GM21360 (cell line): ENCODE measurements at regions not wholly inside any gene's neighbourhood (a gene's known extent, or its start where the extent isn't known, plus 50 kb on each side); places are given as distances from the start of the nearest gene placed in this dataset.
A peak's percentile ranks its signal among the peaks of the same experiment; 100 is the strongest.
"Not testable (repeated sequence)": the region's sequence is repeated elsewhere in the genome, so short reads cannot be mapped to it uniquely, and the experiment has no call there.

Source experiments
- ATAC-seq: cut with Tn5 transposase; IDR thresholded peaks from one replicate; pipeline ENCODE4 v1.9.1; 2021; ENCODE audit warnings: mild to moderate bottlenecking, moderate library complexity; ENCODE audit not compliant: unreplicated experiment

DNA sequence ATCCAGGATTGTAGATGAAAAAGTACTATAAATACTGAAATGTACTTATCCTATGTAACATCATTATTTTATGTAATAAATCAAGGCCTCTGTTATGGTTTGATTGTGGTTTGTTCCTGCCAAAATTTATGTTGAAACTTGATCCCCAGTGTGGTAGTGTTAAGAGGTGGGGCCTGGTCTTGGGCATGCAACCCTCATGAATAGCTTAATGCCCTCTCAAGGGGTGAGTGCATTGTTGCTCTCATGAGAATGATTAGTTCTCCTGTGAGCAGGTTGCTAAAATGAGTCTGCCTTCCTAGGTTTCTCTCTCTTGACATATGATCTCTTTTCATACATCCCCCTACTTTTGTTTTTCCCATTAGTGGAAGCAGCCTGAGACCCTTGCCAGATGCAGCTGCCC is 915.4 kb downstream of the TSN start:
- no peak for ATAC-seq

DNA sequence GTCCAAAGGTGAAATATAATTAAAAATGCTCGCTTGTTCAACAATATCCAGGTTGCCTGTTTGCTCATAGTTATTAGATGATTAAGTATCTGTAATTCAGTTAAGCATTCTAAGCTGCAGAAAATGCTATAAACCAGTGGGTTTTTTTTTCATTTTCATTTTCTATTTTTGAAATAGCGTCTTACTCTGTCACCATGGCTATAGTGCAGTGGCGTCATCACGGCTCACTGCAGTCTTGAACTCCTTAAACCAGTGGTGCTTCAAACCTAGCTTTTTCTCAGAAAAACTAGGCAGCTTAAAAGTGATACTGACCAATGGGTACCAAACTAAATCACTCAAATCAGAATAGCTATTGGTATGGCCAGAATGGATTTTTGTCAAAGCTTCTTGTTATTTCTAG is 925.2 kb downstream of the TSN start:
- ATAC-seq = no peak

DNA sequence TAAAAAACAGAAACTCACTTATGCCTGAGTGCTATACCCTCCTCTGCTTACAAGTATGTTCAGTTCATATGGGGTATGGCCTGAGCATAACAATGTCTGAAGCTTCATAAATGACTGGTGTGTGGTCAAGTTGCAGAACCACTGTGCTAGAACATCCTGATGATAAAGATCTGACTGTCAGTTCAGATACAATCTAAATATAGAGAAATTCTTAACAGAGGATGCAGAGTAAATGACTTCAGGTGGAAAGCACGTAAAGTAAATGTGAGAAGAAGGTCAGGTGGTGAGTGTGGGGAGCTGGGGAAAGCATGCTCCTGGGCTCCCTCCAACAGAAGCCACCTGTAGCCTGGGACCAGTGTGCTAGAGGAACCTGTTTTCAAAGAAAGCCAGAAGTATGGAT is 926.2 kb downstream of the TSN start:
- ATAC-seq = no peak

DNA sequence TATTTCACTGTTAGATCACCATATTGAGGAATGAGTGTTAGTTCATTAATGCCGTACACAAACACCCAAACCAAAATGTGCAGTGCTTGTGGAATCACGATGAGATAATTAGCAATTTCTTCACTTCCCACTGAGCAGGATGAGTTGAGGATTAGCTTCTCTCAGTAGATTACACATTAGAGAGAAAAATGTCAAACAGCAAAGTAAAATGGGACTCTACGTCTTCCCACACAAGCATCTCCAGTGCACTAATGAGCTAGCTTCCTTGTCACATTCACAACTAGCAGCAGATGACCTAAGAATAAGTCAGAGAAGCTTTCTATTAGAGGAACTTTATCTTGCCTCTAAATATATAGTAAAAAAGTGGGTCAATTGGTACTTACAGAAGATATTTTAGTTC is 926.9 kb downstream of the TSN start:
- no peak for ATAC-seq

DNA sequence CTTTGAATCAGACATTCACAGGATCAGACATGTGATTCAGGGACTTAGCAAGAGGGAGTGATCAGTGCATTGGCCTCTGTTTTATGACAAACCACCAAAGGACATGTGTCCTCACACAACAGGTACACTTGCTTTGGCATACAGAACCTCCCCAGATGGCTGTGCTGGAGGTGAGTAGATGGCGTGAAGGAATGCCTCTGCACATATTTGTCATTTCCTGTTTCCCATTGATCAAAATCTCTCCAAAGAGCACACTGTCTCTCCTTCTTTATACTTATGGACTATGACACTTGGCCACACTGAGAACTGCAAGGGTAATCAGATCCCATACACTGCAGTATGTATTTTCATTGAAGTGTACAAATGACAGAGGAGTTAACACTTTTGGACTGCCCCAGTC is 927.6 kb downstream of the TSN start:
- ATAC-seq = no peak

DNA sequence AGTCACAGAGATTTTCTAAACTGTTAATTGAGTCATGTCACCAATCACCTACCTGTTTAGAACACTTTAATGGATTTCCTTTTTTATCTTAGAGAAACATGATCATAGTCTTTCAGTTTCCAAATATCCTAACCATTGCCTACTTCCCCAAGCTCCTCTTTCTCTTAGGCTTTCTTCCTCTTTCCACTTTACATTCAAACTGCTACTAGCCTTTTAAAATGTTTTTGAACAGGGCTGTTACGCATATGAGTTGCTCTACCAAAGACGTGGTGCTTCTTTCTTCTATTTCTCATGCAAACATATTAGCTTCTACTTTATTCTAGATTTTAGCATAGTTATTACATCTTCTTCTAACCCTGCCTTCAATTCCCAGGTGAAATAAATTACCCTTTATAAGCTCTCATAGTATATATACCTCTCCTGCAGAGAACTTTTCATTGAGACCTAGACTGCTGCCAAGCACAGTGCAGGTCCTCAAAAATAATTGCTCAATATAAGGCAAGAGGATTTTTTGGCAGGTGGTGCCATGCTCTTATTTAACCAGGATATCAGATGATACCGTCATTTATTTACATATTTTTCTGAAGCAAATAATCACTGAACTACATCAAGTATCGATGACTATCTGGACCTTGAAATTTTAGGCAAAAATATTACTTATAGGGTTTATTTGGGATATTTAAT is 937.1 kb downstream of the TSN start:
- ATAC-seq = no peak

DNA sequence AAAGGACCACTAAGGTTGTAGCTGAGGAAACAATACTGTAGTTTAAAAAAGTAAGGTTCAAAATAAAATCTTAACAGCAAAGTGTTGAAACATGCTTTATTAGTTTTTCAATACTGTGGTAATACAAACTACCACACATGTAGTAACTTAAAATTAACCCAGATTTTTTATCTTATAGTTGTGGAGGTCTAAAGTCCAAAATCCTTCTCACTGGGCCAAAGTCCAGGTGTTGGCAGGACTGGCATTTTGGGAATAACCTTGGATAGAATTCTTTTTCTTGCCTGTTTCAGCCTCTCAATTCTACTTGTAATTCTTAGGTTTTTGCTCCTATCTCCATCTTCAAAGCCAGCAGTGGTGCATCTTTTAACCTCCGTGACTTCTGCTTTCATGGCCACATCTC is 942.0 kb downstream of the TSN start:
- no peak for ATAC-seq

DNA sequence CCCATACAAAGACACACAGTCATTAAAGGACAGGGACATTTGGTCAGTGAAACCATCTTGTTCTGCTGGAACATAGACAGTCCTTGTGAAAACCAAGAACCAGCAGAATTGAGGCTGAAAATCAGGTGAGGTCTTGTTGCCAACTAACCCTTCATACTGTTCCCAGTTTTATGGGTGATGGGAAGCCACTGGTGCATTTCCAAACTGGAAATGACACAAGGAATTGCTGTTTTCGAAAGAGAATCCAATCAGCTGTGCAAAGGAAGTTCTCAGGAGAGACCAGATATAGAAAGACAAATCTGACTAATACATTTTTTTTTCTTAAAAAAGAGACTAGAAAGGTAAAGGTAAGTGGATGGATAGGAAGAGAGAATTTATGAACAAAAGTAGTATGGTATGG is 948.2 kb downstream of the TSN start:
- ATAC-seq = no peak

DNA sequence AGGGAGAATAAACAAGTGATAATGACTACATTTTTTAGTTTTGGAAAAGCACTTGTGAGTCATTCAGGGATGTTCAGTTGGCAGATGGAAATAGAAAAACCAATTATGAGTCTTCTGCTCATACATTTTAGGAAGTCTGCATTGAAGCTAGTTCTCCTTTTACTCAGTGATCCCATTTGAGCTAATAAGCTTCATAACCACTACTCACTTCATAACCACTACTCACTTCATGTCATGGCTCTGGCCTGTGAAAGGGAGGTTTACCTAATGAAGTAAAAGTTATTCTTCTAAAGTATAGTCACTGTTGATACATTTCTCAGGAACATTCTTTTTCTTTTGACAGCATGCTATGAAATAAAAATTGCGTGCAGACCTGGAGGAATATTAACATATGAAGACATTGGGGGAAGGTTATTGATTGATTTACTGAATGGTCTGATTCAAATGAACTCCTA is 948.7 kb downstream of the TSN start:
- peak; percentile 58 for ATAC-seq

DNA sequence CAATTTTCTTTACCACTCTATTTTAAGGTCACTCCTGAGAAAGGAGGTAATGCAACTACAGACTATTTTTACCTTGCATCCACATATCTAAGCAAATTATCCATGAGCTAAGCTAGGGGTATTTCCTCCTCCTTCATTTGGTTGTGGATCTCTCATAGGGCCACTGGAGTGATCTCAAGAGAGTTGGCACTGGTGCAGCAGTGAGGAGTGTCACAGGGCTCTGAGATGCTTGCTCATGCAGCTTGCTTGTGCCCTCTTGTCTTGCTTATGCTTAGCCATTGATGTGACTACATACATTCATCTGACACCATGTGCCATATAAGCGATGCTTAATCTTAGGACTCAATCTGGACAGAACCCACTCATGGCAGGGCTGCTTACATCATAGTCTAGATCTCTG is 950.3 kb downstream of the TSN start:
- no peak for ATAC-seq

DNA sequence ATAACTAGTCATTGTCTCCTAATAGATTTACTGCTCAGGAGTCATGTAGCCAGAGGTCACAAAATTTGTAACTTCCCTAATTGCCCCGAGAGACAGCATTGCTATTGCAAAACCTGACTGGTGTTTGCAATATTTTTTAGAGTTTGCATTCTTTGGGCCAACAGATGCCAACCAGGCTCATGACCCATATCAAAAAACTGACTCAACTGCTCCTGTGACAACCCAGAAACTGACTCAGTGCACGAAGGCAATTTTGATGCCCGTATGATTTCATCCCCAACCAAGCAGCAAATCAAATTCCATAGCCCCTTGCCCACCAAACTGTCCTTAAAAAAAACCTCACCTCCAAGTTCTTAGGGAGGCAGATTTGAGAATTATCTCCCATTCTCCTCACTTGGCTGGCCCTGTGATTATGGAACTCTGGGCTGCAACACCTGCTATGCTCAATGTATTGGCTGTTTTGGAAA is 951.3 kb downstream of the TSN start:
- ATAC-seq = no peak

DNA sequence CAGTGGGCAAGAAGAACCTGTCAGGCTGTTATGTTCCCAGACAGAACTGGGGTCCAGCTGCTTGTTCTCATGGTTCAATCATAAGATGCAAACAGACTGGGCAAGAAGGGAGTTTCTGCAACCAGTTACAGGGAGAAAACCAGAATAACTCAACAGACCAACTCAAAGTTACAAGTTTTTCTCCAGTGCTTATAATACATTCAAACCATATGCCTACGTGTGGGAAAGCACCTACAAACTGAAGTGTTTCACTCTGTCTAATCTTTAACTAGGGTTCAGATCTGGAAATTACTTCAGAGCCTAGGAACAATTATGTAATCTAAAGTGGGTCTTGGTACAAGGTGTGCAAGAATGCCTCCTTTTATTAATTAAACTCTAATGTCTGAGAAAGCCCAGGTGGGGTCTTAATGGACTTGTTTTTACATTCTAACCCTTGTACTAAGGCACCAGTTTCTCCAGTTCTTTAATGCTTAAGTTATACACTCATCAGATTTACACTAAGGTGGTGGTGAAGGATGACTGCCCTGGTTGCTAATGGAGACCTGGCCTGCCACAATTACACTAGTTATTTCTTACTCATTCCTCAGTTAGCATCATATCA is 951.9 kb downstream of the TSN start:
- ATAC-seq = peak; percentile 47

DNA sequence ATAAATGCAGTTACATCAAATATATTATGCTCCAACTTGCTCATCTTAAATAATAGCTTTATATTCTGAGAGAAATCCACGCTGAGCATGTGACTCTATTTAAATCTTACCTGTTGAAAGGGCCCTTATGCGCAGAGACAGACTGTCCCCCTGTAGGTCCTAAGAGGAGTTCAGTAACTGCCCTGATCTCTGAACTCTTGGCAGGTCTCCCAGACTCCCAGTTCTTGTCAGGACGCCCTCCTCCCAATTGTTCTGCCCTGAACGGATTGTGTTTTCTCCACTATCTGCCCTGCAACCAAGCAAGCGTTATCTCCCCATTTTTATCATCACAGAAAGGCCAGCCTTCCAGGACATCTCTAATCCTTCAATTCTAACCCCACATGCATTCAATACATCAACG is 954.6 kb downstream of the TSN start:
- ATAC-seq = no peak

DNA sequence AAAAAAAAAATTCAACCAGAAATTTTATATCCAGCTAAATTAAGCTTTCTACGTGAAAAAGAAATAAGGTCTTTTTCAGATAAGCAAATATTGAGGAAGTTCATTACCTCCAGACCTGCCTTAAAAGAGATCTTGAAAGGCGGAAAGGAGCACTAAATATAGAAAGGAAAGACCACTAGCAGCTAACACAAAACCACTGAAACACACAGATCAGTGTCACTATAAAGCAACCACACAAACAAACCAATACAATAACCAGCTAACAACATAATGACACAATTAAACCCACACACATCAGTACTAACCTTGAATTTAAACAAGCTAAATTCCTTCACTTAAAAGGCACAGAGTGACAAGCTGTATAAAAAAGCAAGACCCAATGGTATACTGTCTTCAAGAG is 958.3 kb downstream of the TSN start:
- no peak for ATAC-seq

DNA sequence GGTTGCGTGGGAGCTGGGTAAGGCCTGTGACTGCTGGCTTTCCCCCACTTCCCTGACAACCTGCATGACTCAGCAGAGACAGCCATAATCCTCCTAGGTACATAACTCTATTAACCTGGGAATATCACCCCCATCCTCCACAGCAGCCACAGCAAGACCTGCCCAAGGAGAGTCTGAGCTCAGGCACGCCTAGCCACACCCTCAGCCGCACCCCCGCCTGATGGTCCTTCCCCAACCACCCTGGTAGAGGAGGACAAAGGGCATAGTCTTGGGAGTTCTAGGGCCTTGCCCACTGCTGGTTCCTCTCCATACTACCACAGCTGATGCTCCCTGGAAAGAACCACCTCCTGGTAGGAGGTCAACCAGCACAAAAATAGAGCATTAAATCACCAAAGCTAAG is 965.4 kb downstream of the TSN start:
- ATAC-seq = not testable (repeated sequence)

DNA sequence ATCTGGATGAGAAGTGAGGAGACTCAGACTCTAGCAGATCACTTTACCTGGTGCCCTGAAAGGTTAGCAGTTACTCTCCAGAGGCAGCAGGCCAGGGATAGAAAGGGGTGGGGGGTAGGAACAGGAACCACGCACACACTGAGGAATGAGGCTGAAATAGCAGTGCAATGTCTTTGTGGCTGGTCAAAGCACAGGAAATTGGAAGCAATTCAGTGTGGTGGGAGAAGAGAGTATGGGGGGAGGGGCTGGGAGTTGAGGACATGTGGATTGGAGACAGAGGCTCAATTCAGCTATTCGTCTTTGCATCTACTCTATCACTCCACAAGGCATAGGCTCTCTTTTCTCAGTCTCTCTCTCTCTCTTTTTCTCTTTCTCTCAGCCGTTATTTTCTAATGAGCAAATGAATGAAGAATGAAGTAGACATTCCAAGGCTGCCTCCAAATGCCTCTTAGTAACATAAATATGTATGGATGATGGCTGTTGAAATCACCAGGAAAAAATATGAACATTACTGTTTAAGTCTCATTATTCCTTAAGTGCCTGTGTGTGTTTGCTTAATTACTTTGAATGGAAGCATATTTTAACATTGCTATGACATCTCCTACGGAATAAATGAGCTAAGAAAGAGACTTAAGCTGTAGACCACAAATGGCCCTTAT is 979.4 kb downstream of the TSN start:
- ATAC-seq = no peak

DNA sequence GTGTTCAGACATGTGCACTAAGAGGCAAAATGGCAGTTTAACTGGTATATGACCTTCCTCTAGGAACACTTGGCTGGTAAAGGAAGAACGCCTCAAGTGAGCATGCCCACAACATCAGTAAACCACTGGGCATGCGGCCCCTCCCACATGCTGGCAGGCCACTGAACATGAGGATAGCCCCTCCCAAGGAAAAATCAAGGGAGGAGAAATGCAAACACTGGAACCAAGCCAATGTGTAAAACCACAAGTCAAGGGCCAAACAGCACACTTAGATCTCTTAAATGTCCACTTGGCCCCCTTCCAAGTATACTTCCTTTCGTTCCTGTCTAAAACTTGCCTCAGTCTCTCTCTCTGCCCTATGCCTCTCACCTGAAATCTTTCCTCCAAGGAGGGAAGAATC is 980.8 kb downstream of the TSN start:
- ATAC-seq = no peak

DNA sequence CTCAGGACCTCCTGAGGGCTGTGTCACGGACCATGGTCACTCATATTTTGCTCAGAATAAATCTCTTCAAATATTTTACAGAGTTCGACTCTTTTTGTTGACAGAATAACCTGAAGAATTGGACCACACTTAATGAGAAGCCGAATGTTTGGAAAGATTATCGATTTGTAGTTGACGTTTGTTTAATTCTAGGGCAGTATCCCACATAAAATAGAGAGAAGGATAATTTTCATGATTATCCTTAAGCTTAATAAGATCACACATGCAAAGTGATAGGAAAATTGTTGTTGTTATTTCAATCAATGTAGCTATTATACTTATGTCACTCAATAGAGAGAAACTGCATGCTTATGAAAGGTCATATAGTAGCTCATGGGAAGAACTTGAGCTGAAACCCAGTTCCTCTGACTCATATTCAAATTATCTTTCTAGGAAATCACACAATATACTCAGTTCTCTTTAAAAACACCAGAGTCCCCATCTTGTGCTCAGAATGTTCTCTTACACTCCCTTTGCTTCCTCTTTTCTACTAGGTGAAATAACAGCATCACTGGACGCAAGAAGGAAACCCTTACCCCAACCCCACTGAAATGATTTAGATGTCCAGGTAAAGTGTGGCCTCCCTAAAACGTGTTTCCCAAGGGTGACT is 982.1 kb downstream of the TSN start:
- peak; percentile 77 for ATAC-seq

DNA sequence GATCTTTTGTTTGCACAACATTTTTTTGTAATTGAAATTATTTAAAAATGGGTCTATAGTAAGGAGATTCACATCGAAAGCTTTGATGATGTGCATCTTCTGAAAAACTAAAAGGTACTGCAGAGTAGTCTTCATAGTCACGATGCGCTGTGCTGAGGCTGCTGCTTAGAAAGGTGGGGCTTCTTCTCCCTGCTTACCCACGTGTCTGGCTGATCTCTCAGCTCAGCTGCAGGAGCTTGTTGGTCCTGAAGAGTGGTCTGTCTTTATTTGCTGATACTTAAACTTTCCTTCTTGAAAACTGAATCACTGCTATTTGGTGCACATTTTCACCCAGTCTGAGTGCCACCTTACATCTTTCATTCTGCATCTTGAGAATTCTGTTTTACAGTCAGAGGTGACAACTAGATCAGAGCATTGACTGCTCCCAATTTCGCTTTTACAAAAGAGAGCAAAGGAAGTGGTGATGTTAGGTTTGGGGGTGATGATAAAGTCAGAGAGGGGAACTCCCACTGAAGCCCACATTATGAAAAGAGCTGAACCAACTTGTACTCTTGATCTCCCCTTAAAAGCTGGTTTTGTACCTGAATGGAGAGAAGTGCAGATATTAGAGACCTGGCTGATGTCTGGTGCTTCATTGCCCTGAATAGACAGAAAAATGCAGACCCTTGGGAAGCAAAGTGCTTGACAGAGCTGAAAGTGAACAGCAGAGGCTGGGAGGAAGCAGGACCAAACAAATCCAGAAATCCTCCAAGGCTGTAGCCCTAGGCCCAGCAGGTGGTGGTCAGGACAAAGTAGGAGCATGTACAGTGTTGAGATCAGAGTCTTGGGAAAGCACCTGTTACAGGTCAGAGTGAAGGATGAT is 984.5 kb downstream of the TSN start:
- ATAC-seq = no peak

DNA sequence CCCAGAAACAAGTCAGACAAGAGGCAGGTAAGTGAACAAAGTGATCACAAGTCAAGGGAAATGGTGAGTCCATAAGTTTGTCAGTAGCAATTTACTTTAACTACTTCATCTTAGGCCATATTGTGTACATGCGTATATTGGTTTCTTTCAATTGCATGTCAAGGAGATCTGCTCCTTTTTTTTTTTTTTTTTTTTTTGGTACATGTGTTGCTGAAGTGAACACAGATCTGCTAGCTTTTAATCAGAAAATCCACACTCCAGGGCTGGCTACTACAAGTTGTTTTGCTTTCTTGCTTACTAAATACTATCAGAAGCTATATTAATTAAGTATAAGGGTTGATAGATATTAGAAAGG is 985.1 kb downstream of the TSN start:
- no peak for ATAC-seq

DNA sequence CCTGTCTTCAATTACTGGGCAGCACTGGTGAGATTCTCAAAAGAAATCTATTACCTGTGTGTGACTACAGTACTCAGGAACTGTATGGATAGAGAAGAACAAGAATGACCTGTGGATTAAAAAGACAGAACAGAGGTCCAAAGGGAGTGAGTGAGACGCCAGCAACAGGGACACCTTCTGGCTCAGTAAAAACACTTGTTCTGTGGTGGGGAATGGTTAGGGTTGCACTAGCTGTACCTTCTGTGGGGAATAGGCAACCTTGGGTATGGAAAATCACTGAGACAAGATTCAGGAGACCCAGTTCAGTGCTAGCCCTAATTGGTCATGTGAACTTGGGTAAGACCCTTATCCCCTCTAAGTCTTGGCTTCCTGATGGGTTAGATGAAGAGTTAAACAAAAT is 986.0 kb downstream of the TSN start:
- no peak for ATAC-seq
